ES-I3 (cell line): ENCODE measurements at regions not wholly inside any gene's neighbourhood (a gene's known extent, or its start where the extent isn't known, plus 50 kb on each side); places are given as distances from the start of the nearest gene placed in this dataset.

Experiments used
- H3K36me3 ChIP-seq: 2 replicates; pipeline ENCODE4 v1.6.1; 2013; ENCODE audit warnings: mild to moderate bottlenecking, low read length, control low read depth, moderate library complexity; ENCODE audit not compliant: insufficient read depth
- H3K4me1 ChIP-seq: 2 replicates; pipeline ENCODE4 v1.6.1; 2013; ENCODE audit warnings: mild to moderate bottlenecking, control low read depth, low read length; ENCODE audit not compliant: insufficient read depth
- H3K9ac ChIP-seq: 2 replicates; pipeline ENCODE4 v1.6.1; 2013; ENCODE audit warnings: low read depth, mild to moderate bottlenecking, low read length, moderate library complexity
- H3K9me3 ChIP-seq: 2 replicates; pipeline ENCODE4 v1.6.1; 2013; ENCODE audit warnings: mild to moderate bottlenecking, low read length, moderate library complexity; ENCODE audit not compliant: control insufficient read depth, insufficient read depth

GRCh38 chr2:49241991-49242390 lies 87.7 kb upstream of the FSHR start:
- H3K9ac ChIP-seq = no peak overlapping the region
- H3K4me1 ChIP-seq = no peaks in the 10 kb centered on the region
- no peaks in the 10 kb centered on the region for H3K36me3 ChIP-seq
- no peaks in the 10 kb centered on the region; the same call in 1 of the 2 replicates for H3K9me3 ChIP-seq

DNA sequence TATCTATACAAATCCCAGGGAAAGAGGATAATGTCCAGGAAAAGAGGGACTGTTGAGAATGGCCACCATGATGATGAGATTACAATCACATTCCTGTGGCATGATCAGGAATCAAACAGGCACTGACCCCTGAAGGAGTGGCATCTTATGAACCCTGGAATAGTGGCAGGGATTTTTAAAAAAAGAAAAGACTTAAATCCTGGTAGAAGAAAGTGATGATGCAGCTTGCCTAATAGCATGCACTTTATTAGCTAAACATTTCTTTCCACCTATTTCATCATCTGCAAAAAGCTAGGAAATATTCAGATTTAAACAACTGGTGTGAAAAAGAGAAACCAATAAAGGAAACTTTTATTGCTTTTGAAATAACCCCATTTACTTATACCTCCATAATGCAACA lies 87.2 kb upstream of the FSHR start:
- no peaks in the 10 kb centered on the region for H3K36me3 ChIP-seq
- H3K4me1 ChIP-seq = no peaks in the 10 kb centered on the region
- no peaks in the 10 kb centered on the region; the same call in 1 of the 2 replicates for H3K9me3 ChIP-seq
- no peak overlapping the region for H3K9ac ChIP-seq

GRCh38 chr2:49240608-49241007 lies 86.3 kb upstream of the FSHR start:
- H3K9me3 ChIP-seq = no peaks in the 10 kb centered on the region; the same call in 1 of the 2 replicates
- H3K9ac ChIP-seq = no peak overlapping the region
- H3K4me1 ChIP-seq = no peaks in the 10 kb centered on the region
- H3K36me3 ChIP-seq = no peaks in the 10 kb centered on the region

DNA sequence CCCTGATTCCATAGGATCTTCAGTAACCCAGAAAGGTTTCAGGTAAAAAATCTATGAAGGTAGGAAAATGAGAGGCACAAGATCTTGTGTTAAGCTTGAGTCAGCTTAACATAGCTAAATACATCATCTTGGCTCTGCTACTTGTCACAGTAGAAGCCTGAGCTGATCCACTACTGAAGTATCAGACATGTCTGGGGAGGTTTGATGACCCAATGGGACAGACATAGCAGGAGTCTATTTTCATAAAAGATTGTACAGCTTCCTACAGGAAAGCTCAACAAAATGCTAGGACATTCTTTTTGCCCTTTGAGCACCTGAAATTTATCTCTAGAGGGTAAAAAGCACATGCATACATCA lies 84.3 kb upstream of the FSHR start:
- H3K9me3 ChIP-seq = no peaks in the 10 kb centered on the region; the same call in 1 of the 2 replicates
- H3K9ac ChIP-seq = no peak overlapping the region
- no peaks in the 10 kb centered on the region for H3K4me1 ChIP-seq
- no peaks in the 10 kb centered on the region for H3K36me3 ChIP-seq

GRCh38 chr2:49237867-49238603 lies 83.7 kb upstream of the FSHR start:
- H3K4me1 ChIP-seq = no peaks in the 10 kb centered on the region
- no peaks in the 10 kb centered on the region for H3K36me3 ChIP-seq
- H3K9ac ChIP-seq = no peak overlapping the region
- H3K9me3 ChIP-seq = no peaks in the 10 kb centered on the region; the same call in 1 of the 2 replicates

DNA sequence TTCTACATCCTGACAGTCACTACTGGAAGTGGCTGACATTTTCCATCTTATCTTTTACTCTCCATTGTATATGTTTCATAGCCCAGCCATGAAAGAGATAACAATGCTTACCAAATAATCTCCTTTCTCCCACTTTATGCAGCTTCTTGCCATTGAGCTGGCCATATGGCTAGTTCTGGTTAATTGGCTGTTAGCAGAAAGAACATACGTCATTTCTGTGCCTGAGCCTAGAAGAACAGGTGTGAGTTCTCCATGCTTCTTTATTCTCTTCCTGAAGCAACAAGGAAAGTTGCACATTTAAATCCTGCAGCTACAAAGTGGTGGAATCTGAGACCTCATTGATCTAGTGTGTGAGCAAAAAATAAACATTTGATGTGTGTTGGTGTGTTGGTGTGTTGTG lies 82.0 kb upstream of the FSHR start:
- Histone ChIP-seq H3K4me1 (no peaks in the 10 kb centered on the region), H3K36me3 (no peaks in the 10 kb centered on the region), H3K9ac (no peak overlapping the region), H3K9me3 (no peaks in the 10 kb centered on the region)

GRCh38 chr2:49226360-49226759 lies 72.0 kb upstream of the FSHR start:
- H3K36me3 ChIP-seq = no peaks in the 10 kb centered on the region
- no peaks in the 10 kb centered on the region for H3K9me3 ChIP-seq
- no peak overlapping the region for H3K9ac ChIP-seq
- H3K4me1 ChIP-seq = peaks cover 8% of the 10 kb centered on the region; the same call in 1 of the 2 replicates

DNA sequence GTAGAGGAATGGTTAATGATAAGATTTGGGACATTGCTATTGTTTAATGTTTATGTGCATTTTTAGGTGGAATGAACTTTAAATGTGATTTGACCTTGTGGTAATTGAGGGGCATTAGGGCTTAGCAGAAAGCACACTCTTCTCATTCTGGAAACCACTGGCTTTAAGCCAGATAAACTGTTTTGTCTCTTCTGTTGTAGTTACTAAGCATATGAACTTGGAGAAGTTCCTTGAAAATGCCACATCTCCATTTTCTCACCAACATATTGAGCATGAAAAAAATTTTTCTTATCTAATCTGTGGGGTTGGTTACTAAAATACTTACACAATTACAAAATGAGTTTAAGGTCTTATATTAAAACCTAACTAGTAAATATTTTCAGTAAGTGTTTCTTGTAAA lies 70.8 kb upstream of the FSHR start:
- Histone ChIP-seq H3K4me1 (peaks cover 8% of the 10 kb centered on the region; the same call in 1 of the 2 replicates), H3K9me3 (no peaks in the 10 kb centered on the region), H3K36me3 (no peaks in the 10 kb centered on the region), H3K9ac (no peak overlapping the region)

DNA sequence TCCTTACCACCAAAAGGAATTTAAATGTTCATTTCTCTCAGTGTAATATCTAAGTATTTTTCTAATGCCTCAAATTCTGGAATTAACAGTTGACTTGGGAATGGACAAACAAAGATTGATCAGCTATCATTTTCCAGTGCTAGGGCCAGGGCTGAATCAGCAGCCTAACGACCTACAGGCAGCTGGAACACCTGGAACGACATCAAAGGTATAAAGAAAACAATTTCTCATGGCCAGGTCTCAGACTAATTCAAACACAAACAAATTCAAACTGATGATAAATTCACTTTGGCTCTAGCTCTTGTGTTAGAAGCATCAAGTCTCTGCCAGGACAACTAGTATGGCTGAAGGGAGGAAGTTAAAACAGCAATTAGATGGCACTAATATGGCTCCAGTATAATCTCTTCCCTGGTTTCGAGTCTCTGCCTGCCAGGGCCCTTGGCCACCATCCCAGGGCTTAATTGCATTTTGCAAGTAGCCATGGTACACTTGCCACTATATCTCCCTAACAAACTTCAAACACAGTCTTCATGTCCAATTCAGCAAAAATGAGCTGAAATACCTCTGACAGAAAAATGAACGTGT lies 70.2 kb upstream of the FSHR start:
- peaks cover 8% of the 10 kb centered on the region; the same call in 1 of the 2 replicates for H3K4me1 ChIP-seq
- H3K9me3 ChIP-seq = no peaks in the 10 kb centered on the region
- no peaks in the 10 kb centered on the region for H3K36me3 ChIP-seq
- H3K9ac ChIP-seq = no peak overlapping the region

DNA sequence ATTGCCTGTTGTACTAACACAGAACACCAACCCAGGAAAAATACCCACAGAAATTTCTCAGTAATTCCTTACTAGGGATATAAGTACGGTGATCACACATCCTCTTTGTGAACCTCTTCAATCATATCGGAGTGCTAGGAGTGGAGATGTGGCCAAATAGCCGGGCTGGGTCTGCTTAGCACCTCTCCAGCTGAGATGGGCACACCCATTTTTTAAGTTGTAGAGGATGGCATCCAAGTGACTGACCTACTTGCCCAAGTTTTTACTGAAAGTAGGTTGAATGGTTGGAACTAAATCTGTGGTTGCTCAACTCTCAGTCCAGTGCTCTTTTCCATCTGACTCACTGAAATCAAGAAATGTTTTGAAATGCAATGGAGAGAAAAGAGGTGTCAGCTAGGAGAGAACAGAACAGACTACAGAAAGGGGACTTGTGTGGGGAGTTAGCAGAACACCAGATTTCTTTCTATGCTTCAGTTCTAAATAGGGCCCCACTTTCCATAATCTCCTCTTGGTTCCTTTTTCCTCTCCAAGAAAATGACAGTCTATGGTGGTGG lies 68.7 kb upstream of the FSHR start:
- no peak overlapping the region for H3K9ac ChIP-seq
- no peaks in the 10 kb centered on the region for H3K36me3 ChIP-seq
- no peaks in the 10 kb centered on the region for H3K9me3 ChIP-seq
- peaks cover 8% of the 10 kb centered on the region; the same call in 1 of the 2 replicates for H3K4me1 ChIP-seq

- Histone ChIP-seq H3K36me3 (no peaks in the 10 kb centered on the region), H3K9ac (no peak overlapping the region), H3K9me3 (no peaks in the 10 kb centered on the region), H3K4me1 (no peaks in the 10 kb centered on the region)
Measured at GRCh38 chr2:49219741-49220140, 65.4 kb upstream of the FSHR start.

DNA sequence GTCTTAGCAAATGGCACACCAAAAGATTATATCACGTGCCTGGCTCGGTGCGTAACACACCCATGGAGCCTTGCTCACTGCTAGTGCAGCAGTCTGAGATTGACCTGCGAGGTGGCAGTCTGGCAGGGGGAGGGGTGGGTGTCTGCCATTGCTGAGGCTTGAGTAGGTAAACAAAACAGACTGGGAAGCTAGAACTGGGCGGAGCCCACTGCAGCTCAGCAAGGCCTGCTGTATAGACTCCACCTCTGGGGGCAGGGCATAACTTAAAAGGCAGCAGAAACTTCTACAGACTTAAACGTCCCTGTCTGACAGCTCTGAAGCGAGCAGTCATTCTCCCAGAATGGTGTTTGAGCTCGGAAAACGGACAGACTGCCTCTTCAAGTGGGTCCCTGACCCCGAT lies 55.9 kb upstream of the FSHR start:
- no peaks in the 10 kb centered on the region for H3K4me1 ChIP-seq

DNA sequence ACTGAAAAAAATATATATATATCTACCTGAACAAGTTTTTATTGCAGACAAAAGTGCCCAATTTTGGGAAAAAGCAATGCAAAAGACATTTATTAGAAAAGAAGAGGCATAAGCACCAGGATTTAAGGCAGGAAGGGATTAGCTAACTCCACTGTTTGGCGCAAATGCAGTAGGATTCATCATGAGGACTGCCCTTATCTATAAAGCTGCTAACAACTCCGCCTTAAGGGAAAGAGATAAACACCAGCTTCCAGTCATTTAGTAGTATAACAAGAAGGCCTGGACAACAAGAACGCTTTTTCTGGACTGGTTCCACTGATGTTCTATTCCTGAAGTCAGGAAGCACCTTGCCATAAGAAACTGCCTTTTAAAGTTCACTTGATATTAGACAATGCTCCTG lies 52.9 kb upstream of the FSHR start:
- no peaks in the 10 kb centered on the region for H3K4me1 ChIP-seq
- H3K9me3 ChIP-seq = no peaks in the 10 kb centered on the region
- H3K36me3 ChIP-seq = no peaks in the 10 kb centered on the region
- H3K9ac ChIP-seq = no peak overlapping the region

More for the DNA sequence above, 55.9 kb upstream of the FSHR start:
- H3K36me3 ChIP-seq = no peaks in the 10 kb centered on the region
- peak overlapping the region; percentile 22; the same call in 1 of the 2 replicates for H3K9ac ChIP-seq
- no peaks in the 10 kb centered on the region for H3K9me3 ChIP-seq
